ENCODE measurements at regions not wholly inside any gene's neighbourhood (a gene's known extent, or its start where the extent isn't known, plus 50 kb on each side); places are given as distances from the start of the nearest gene placed in this dataset.

DNA sequence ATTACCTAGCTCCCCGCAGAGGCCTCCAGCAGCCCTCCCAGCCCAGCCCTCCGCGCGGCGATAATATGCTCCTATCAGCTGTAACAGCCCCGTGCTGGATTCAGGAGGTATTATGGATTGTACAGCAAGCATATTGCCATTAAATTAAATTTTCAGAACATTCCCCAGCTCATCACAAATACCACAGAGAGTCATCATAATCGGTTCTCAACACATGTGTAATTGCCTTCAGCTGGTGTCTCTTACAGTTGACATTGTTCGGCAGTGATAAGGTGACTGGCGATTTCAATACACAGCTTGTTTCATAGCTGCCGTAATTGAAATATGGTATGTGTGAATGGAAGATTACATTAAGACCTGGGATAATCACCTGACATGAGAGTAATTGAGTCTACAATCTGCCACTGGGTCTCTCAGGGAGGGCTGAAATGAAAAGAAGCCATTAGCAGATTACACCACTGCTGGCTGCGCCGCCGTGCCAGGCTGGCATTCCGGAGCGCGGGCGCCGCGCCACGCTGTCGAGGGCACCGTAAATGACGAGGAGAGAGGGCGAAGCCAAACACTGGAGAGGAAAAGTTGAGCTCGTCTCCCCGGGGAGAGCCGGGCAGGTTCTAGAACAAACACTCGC lies 549.4 kb upstream of the SALL3 start:
- no peak overlapping the region for H2AFZ ChIP-seq (ENCODE audit: low read depth, low read length)
- peak overlapping the region; percentile 41 for H3K4me3 ChIP-seq (ENCODE audit: low read length)
- H3K79me2 ChIP-seq (replicated peaks; ENCODE audit: insufficient read depth, low read length), result no peaks in the 10 kb centered on the region
- peak overlapping the region; percentile 64 for H3K27ac ChIP-seq (ENCODE audit: low read length)
- no peaks in the 10 kb centered on the region for H3K27me3 ChIP-seq (ENCODE audit: insufficient read depth, low read depth, low read length)
- no peaks in the 10 kb centered on the region for H3K9me2 ChIP-seq (ENCODE audit: insufficient read depth, low read length)
- TF ChIP-seq RAD21 (conservative IDR thresholded peaks at IDR 0.05) (peak; percentile 39), CTCF (IDR thresholded peaks at IDR 0.05; ENCODE audit: poor library complexity, severe bottlenecking) (no peak), TAF1 (IDR thresholded peaks at IDR 0.05; ENCODE audit: low read depth) (no peak), SMC3 (conservative IDR thresholded peaks at IDR 0.05; ENCODE audit: poor library complexity) (peak; percentile 21), MXI1 (conservative IDR thresholded peaks at IDR 0.05; ENCODE audit: poor library complexity, severe bottlenecking) (no peak), EP300 (conservative IDR thresholded peaks at IDR 0.05; ENCODE audit: poor library complexity, severe bottlenecking) (peak; percentile 72), POLR2AphosphoS5 (IDR thresholded peaks at IDR 0.05) (peak; percentile 78), EZH2 (IDR thresholded peaks at IDR 0.05; ENCODE audit: borderline replicate concordance, insufficient read depth, low read length, poor library complexity, severe bottlenecking) (no peak)
- TF ChIP-seq, protein P1, sequence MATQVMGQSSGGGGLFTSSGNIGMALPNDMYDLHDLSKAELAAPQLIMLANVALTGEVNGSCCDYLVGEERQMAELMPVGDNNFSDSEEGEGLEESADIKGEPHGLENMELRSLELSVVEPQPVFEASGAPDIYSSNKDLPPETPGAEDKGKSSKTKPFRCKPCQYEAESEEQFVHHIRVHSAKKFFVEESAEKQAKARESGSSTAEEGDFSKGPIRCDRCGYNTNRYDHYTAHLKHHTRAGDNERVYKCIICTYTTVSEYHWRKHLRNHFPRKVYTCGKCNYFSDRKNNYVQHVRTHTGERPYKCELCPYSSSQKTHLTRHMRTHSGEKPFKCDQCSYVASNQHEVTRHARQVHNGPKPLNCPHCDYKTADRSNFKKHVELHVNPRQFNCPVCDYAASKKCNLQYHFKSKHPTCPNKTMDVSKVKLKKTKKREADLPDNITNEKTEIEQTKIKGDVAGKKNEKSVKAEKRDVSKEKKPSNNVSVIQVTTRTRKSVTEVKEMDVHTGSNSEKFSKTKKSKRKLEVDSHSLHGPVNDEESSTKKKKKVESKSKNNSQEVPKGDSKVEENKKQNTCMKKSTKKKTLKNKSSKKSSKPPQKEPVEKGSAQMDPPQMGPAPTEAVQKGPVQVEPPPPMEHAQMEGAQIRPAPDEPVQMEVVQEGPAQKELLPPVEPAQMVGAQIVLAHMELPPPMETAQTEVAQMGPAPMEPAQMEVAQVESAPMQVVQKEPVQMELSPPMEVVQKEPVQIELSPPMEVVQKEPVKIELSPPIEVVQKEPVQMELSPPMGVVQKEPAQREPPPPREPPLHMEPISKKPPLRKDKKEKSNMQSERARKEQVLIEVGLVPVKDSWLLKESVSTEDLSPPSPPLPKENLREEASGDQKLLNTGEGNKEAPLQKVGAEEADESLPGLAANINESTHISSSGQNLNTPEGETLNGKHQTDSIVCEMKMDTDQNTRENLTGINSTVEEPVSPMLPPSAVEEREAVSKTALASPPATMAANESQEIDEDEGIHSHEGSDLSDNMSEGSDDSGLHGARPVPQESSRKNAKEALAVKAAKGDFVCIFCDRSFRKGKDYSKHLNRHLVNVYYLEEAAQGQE (IDR thresholded peaks at IDR 0.05; ENCODE audit: borderline replicate concordance), result no peak
- H3K36me3 ChIP-seq (ENCODE audit: insufficient read depth, low read length), result no peaks in the 10 kb centered on the region
- H4K20me1 ChIP-seq (ENCODE audit: insufficient read depth), result no peaks in the 10 kb centered on the region
- no peaks in the 10 kb centered on the region for H3K9me3 ChIP-seq (ENCODE audit: low read length)
- peak overlapping the region; percentile 9 for H3K9ac ChIP-seq (ENCODE audit: low read length)
- no peak overlapping the region for H3K4me2 ChIP-seq (ENCODE audit: low read length)
- no peaks in the 10 kb centered on the region for H3F3A ChIP-seq (ENCODE audit: insufficient read depth, low read length, poor library complexity, severe bottlenecking)

DNA sequence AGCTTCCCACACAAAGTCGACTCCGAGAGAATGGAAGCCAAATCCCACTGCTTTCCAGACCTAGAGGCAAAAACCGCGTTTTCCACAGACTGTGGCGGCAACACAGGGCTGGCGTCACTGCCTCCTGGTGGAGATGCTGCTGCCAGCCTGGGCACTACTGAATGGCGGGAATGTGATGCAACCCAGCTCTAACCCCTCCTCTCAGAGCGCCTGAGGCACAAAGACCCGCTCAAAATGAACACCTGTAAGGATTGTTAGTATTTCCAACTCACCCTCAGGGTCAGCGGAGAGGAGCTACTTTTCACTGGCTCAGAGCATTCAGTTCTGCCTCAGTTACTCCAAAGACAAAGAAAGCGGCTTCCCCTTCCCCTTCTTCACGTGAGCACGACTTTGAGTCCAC lies 548.0 kb upstream of the SALL3 start:
- H3K4me2 ChIP-seq (ENCODE audit: low read length), result no peak overlapping the region
- no peak overlapping the region for H3K4me3 ChIP-seq (ENCODE audit: low read length)
- no peak overlapping the region for H2AFZ ChIP-seq (ENCODE audit: low read depth, low read length)
- H3F3A ChIP-seq (ENCODE audit: insufficient read depth, low read length, poor library complexity, severe bottlenecking), result no peaks in the 10 kb centered on the region
- no peak overlapping the region for H3K9ac ChIP-seq (ENCODE audit: low read length)
- TF ChIP-seq EZH2 (IDR thresholded peaks at IDR 0.05; ENCODE audit: borderline replicate concordance, insufficient read depth, low read length, poor library complexity, severe bottlenecking) (no peak), POLR2AphosphoS5 (IDR thresholded peaks at IDR 0.05) (no peak), SMC3 (conservative IDR thresholded peaks at IDR 0.05; ENCODE audit: poor library complexity) (no peak), RAD21 (conservative IDR thresholded peaks at IDR 0.05) (no peak), MXI1 (conservative IDR thresholded peaks at IDR 0.05; ENCODE audit: poor library complexity, severe bottlenecking) (no peak), CTCF (IDR thresholded peaks at IDR 0.05; ENCODE audit: poor library complexity, severe bottlenecking) (no peak), EP300 (conservative IDR thresholded peaks at IDR 0.05; ENCODE audit: poor library complexity, severe bottlenecking) (no peak), TAF1 (IDR thresholded peaks at IDR 0.05; ENCODE audit: low read depth) (no peak)
- TF ChIP-seq, protein P1 (IDR thresholded peaks at IDR 0.05; ENCODE audit: borderline replicate concordance), result no peak
- H3K27ac ChIP-seq (ENCODE audit: low read length), result no peak overlapping the region
- no peaks in the 10 kb centered on the region for H3K9me2 ChIP-seq (ENCODE audit: insufficient read depth, low read length)
- H3K36me3 ChIP-seq (ENCODE audit: insufficient read depth, low read length), result no peaks in the 10 kb centered on the region
- no peaks in the 10 kb centered on the region for H3K27me3 ChIP-seq (ENCODE audit: insufficient read depth, low read depth, low read length)
- no peaks in the 10 kb centered on the region for H3K79me2 ChIP-seq (replicated peaks; ENCODE audit: insufficient read depth, low read length)
- H4K20me1 ChIP-seq (ENCODE audit: insufficient read depth), result no peaks in the 10 kb centered on the region
- no peaks in the 10 kb centered on the region for H3K9me3 ChIP-seq (ENCODE audit: low read length)
